ENCODE measurements at regions not wholly inside any gene's neighbourhood (a gene's known extent, or its start where the extent isn't known, plus 50 kb on each side); places are given as distances from the start of the nearest gene placed in this dataset.
A peak's percentile ranks its signal among the peaks of the same experiment; 100 is the strongest.

- DNase-seq (ENCODE audit: low read depth): no peak
- H3K4me3 ChIP-seq (ENCODE audit: low read depth, low read length): no peak overlapping the region
- TF ChIP-seq CTCF (IDR thresholded peaks at IDR 0.05; ENCODE audit: insufficient read depth, low read length): no peak
Observed at GRCh38 chr4:24237709-24238108, 346.6 kb downstream of the DHX15 start.

- DNase-seq (ENCODE audit: low read depth): no peak
- TF ChIP-seq CTCF (IDR thresholded peaks at IDR 0.05; ENCODE audit: insufficient read depth, low read length): no peak
- H3K4me3 ChIP-seq (ENCODE audit: low read depth, low read length): no peak overlapping the region
Observed at GRCh38 chr4:24236532-24236931, 346.7 kb upstream of the PPARGC1A start.

DNA sequence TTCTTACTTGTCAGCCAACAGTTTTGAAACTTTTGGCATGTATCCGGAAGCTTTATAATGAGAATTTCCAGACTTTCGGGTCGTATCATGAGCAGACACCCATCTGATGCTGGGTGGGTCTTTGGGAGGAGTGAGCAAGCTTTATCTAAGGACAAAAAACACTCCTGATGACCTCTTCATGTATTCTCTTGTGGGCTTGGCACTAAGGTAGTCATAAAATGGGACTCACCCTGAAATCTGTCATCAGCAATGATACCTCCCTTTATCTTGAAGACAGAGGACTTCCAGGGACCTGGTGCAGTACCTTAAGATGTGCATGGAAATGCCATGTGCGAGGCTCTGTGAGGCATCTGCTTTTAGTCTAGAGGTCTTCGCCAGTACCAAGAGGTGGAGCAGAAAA lies 346.3 kb upstream of the PPARGC1A start:
- no peak overlapping the region for H3K4me3 ChIP-seq (ENCODE audit: low read depth, low read length)
- TF ChIP-seq CTCF (IDR thresholded peaks at IDR 0.05; ENCODE audit: insufficient read depth, low read length): no peak
- DNase-seq (ENCODE audit: low read depth): no peak

- DNase-seq (ENCODE audit: low read depth): no peak
- no peak for TF ChIP-seq CTCF (IDR thresholded peaks at IDR 0.05; ENCODE audit: insufficient read depth, low read length)
- no peak overlapping the region for H3K4me3 ChIP-seq (ENCODE audit: low read depth, low read length)
Observed at GRCh38 chr4:24235618-24236017, 345.8 kb upstream of the PPARGC1A start.

- H3K4me3 ChIP-seq (ENCODE audit: low read depth, low read length): no peak overlapping the region
- no peak for TF ChIP-seq CTCF (IDR thresholded peaks at IDR 0.05; ENCODE audit: insufficient read depth, low read length)
- DNase-seq (ENCODE audit: low read depth): no peak
Observed at GRCh38 chr4:24234288-24234848, 344.5 kb upstream of the PPARGC1A start.

DNA sequence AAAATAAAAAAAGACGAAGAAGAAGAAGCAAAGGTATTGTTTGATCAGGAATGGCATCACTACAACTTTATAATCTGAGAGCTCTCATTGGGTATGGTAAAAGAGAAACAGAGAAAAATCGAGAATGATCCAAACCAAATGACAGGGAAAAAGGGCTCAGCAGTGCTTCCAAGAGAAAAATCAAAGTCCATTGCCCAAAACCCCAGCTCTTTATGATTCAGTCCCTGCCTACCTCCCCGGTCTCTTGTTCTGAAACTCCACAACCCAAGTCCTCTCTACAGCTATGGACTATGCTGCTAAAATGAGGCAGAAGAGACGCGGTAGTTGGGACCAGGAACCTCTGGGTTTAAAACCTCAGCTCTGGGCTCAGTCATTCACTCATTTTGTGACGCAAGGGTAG lies 341.1 kb upstream of the PPARGC1A start:
- DNase-seq (ENCODE audit: low read depth): no peak
- no peak for TF ChIP-seq CTCF (IDR thresholded peaks at IDR 0.05; ENCODE audit: insufficient read depth, low read length)
- no peak overlapping the region for H3K4me3 ChIP-seq (ENCODE audit: low read depth, low read length)

DNA sequence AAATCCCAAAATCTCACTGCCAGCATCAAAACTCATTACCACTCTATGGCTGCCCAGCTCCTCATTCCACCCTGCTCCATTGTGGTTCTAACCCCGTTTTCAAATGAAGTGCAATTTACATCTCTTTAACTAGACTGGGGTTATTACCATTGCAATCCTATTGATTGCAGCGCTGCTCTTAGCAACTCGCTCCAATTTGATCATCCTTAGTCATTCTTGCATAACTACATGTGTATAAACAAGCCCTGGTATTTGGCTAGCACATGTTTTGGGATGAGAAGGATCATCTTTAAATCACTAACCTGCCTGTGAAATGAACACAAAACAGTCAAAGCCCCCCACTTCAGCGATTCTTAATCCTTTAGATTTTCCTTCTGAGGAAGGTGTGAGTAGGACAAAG lies 340.1 kb upstream of the PPARGC1A start:
- no peak for TF ChIP-seq CTCF (IDR thresholded peaks at IDR 0.05; ENCODE audit: insufficient read depth, low read length)
- peak; percentile 10 for DNase-seq (ENCODE audit: low read depth)
- H3K4me3 ChIP-seq (ENCODE audit: low read depth, low read length): no peak overlapping the region

Measured in fibroblast of the aortic adventitia (primary cell).